ENCODE measurements at regions not wholly inside any gene's neighbourhood (a gene's known extent, or its start where the extent isn't known, plus 50 kb on each side); places are given as distances from the start of the nearest gene placed in this dataset.

DNA sequence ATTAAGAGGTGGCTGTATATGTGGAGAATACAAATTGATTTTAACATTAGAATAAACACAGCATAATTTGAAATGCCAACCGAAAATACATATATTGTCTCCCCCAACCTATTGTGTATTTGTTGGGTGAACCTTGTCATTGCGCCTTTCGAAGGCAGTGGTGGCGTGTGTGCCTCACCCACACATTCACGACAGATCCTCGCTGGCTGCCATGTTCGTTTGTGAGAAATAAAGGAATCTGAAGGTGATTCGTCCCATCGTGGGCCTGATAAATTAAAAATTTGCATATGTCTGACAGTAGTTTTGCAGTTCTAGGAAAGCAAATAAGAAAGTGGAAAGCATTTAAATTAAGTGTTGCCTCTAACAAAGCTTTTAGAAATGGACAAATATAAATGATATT, 222.8 kb upstream of the TOPAZ1 start:
- TF ChIP-seq, protein P1, sequence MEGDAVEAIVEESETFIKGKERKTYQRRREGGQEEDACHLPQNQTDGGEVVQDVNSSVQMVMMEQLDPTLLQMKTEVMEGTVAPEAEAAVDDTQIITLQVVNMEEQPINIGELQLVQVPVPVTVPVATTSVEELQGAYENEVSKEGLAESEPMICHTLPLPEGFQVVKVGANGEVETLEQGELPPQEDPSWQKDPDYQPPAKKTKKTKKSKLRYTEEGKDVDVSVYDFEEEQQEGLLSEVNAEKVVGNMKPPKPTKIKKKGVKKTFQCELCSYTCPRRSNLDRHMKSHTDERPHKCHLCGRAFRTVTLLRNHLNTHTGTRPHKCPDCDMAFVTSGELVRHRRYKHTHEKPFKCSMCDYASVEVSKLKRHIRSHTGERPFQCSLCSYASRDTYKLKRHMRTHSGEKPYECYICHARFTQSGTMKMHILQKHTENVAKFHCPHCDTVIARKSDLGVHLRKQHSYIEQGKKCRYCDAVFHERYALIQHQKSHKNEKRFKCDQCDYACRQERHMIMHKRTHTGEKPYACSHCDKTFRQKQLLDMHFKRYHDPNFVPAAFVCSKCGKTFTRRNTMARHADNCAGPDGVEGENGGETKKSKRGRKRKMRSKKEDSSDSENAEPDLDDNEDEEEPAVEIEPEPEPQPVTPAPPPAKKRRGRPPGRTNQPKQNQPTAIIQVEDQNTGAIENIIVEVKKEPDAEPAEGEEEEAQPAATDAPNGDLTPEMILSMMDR (conservative IDR thresholded peaks at IDR 0.05; ENCODE audit: low read depth in 2 of 2) = no peak
- TF ChIP-seq EZH2 (IDR thresholded peaks at IDR 0.05; ENCODE audit: low read depth, unreplicated experiment) (no peak), POLR2AphosphoS5 (IDR thresholded peaks at IDR 0.05; ENCODE audit: low read depth) (no peak), EZH2phosphoT487 (IDR thresholded peaks at IDR 0.05; ENCODE audit: unreplicated experiment) (no peak), JUNB (IDR thresholded peaks at IDR 0.05; ENCODE audit: unreplicated experiment) (no peak), CREB1 (CRISPR knock-in tag; IDR thresholded peaks at IDR 0.05; ENCODE audit: low read depth) (no peak), ZNF331 (CRISPR knock-in tag; IDR thresholded peaks at IDR 0.05; ENCODE audit: low read depth) (no peak), STAT1 (IDR thresholded peaks at IDR 0.05; ENCODE audit: unreplicated experiment) (no peak), ZNF114 (CRISPR knock-in tag; IDR thresholded peaks at IDR 0.05) (no peak), NANOG (IDR thresholded peaks at IDR 0.05; ENCODE audit: borderline replicate concordance) (no peak)
- TF ChIP-seq, protein P2, sequence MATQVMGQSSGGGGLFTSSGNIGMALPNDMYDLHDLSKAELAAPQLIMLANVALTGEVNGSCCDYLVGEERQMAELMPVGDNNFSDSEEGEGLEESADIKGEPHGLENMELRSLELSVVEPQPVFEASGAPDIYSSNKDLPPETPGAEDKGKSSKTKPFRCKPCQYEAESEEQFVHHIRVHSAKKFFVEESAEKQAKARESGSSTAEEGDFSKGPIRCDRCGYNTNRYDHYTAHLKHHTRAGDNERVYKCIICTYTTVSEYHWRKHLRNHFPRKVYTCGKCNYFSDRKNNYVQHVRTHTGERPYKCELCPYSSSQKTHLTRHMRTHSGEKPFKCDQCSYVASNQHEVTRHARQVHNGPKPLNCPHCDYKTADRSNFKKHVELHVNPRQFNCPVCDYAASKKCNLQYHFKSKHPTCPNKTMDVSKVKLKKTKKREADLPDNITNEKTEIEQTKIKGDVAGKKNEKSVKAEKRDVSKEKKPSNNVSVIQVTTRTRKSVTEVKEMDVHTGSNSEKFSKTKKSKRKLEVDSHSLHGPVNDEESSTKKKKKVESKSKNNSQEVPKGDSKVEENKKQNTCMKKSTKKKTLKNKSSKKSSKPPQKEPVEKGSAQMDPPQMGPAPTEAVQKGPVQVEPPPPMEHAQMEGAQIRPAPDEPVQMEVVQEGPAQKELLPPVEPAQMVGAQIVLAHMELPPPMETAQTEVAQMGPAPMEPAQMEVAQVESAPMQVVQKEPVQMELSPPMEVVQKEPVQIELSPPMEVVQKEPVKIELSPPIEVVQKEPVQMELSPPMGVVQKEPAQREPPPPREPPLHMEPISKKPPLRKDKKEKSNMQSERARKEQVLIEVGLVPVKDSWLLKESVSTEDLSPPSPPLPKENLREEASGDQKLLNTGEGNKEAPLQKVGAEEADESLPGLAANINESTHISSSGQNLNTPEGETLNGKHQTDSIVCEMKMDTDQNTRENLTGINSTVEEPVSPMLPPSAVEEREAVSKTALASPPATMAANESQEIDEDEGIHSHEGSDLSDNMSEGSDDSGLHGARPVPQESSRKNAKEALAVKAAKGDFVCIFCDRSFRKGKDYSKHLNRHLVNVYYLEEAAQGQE (IDR thresholded peaks at IDR 0.05; ENCODE audit: unreplicated experiment) = no peak
- TF ChIP-seq, protein P3, sequence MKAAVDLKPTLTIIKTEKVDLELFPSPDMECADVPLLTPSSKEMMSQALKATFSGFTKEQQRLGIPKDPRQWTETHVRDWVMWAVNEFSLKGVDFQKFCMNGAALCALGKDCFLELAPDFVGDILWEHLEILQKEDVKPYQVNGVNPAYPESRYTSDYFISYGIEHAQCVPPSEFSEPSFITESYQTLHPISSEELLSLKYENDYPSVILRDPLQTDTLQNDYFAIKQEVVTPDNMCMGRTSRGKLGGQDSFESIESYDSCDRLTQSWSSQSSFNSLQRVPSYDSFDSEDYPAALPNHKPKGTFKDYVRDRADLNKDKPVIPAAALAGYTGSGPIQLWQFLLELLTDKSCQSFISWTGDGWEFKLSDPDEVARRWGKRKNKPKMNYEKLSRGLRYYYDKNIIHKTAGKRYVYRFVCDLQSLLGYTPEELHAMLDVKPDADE (IDR thresholded peaks at IDR 0.05) = no peak
